WTC11 (cell line): ENCODE measurements at regions not wholly inside any gene's neighbourhood (a gene's known extent, or its start where the extent isn't known, plus 50 kb on each side); places are given as distances from the start of the nearest gene placed in this dataset.

Experiments used
- ATF1 ChIP-seq: sonication (generic); formaldehyde crosslinking; IDR thresholded peaks from 2 replicates; pipeline ENCODE4 v1.8.1; 2023; ENCODE audit warnings: mild to moderate bottlenecking, moderate library complexity, missing genetic modification reagents
- CREB1 ChIP-seq: sonication (generic); formaldehyde crosslinking; IDR thresholded peaks from 2 replicates; pipeline ENCODE4 v1.8.0; 2023; ENCODE audit warnings: mild to moderate bottlenecking, missing genetic modification reagents
- CTCF ChIP-seq: fragments of 200-600 bp; IDR thresholded peaks from 2 replicates; pipeline ENCODE4 v1.8.0; 2022; ENCODE audit warnings: antibody characterized with exemption
- FOXK1 ChIP-seq: sonication (generic); formaldehyde crosslinking; IDR thresholded peaks from 2 replicates; pipeline ENCODE4 v1.8.0; 2022; ENCODE audit warnings: mild to moderate bottlenecking, moderate library complexity, missing genetic modification reagents
- JUN ChIP-seq: sonication (generic); formaldehyde crosslinking; IDR thresholded peaks from 2 replicates; pipeline ENCODE4 v1.8.0; 2023; ENCODE audit warnings: mild to moderate bottlenecking, missing genetic modification reagents
- MAX ChIP-seq: sonication (generic); formaldehyde crosslinking; IDR thresholded peaks from 2 replicates; pipeline ENCODE4 v1.8.0; 2022; ENCODE audit warnings: mild to moderate bottlenecking, missing genetic modification reagents
- SMAD3 ChIP-seq: sonication (generic); formaldehyde crosslinking; IDR thresholded peaks from 2 replicates; pipeline ENCODE4 v1.8.0; 2022; ENCODE audit warnings: missing genetic modification reagents, mild to moderate bottlenecking, borderline replicate concordance
- SMAD4 ChIP-seq: sonication (generic); formaldehyde crosslinking; IDR thresholded peaks from 2 replicates; pipeline ENCODE4 v1.8.0; 2022; ENCODE audit warnings: mild to moderate bottlenecking, missing genetic modification reagents
- TP53 ChIP-seq: sonication (generic); formaldehyde crosslinking; IDR thresholded peaks from 2 replicates; pipeline ENCODE4 v1.8.1; 2023; ENCODE audit warnings: mild to moderate bottlenecking, missing genetic modification reagents
- ZNF121 ChIP-seq: sonication (generic); formaldehyde crosslinking; IDR thresholded peaks from 2 replicates; pipeline ENCODE4 v1.8.0; 2023; ENCODE audit warnings: missing genetic modification reagents
- ZNF281 ChIP-seq: sonication (generic); formaldehyde crosslinking; IDR thresholded peaks from 2 replicates; pipeline ENCODE4 v1.8.0; 2023; ENCODE audit warnings: mild to moderate bottlenecking, missing genetic modification reagents
- ZNF416 ChIP-seq: fragments of 250-450 bp; sonication (Bioruptor Pico); IDR thresholded peaks from 2 replicates; pipeline ENCODE4 v1.9.0; 2021; ENCODE audit warnings: mild to moderate bottlenecking, inconsistent platforms
- TF ChIP-seq, protein P1 (sequence below): sonication (generic); formaldehyde crosslinking; IDR thresholded peaks from 2 replicates; pipeline ENCODE4 v1.8.1; 2023; ENCODE audit warnings: mild to moderate bottlenecking, missing genetic modification reagents, moderate library complexity

DNA sequence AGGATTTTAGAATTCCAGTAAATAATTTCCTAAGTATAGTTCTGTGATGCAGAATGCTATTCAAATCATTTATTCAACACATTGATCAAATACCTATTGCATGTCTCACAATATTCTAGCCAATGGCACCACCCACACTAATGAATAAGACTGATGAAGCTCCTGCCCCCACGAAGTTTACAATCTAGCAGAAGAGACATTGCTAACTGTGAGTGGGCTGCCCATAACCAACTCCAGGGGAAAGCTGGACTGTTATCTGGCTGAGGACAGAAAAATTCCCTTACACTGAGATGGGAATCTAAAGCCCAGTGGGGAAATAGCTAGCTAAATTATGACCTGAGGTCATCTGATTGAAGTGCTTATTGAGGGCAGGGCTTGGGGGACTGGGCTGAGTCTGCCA is 128.8 kb upstream of the LYZL2 start:
- TF ChIP-seq CTCF, result no peak
- TF ChIP-seq MAX (CRISPR knock-in tag), result no peak
- no peak for TF ChIP-seq JUN (CRISPR knock-in tag)
- TF ChIP-seq SMAD4 (CRISPR knock-in tag), result no peak
- TF ChIP-seq, protein P1, sequence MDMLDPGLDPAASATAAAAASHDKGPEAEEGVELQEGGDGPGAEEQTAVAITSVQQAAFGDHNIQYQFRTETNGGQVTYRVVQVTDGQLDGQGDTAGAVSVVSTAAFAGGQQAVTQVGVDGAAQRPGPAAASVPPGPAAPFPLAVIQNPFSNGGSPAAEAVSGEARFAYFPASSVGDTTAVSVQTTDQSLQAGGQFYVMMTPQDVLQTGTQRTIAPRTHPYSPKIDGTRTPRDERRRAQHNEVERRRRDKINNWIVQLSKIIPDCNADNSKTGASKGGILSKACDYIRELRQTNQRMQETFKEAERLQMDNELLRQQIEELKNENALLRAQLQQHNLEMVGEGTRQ (CRISPR knock-in tag), result no peak
- TF ChIP-seq ZNF416 (CRISPR knock-in tag), result no peak
- TF ChIP-seq ZNF121 (CRISPR knock-in tag), result no peak
- no peak for TF ChIP-seq TP53 (CRISPR knock-in tag)
- TF ChIP-seq ZNF281 (CRISPR knock-in tag), result no peak
- no peak for TF ChIP-seq ATF1 (CRISPR knock-in tag)
- no peak for TF ChIP-seq SMAD3 (CRISPR knock-in tag)
- TF ChIP-seq CREB1 (CRISPR knock-in tag), result no peak
- no peak for TF ChIP-seq FOXK1 (CRISPR knock-in tag)
